Amygdala (tissue), 56 donors: ENCODE measurements at regions not wholly inside any gene's neighbourhood (a gene's known extent, or its start where the extent isn't known, plus 50 kb on each side); places are given as distances from the start of the nearest gene placed in this dataset.
A peak's percentile ranks its signal among the peaks of the same experiment; 100 is the strongest.
"Not testable (repeated sequence)": the region's sequence is repeated elsewhere in the genome, so short reads cannot be mapped to it uniquely, and the experiment has no call there.

Experiments
- DNase-seq, 56 donors: peaks; one replicate each; lab custom pipeline; 2025; lab: John Stamatoyannopoulos, UW

DNA sequence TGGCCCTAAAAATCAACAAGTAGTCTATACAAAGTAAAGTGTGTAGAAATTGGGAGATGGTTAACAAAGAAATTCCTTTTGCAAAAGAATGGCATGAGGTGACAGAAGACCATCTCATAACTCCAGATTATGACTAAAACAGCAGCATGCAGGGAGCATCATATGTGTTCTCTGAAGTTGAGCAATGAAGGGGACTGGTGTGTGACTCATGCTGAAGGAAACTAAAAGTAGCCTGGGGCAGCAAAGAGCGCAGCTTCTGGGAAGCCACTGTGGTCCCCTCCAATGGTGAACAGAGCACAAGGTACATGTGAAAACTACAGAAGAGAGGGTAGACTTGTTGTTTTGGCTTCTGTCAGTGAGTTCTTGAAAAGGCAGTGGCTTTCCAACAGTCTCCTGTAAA is 133.4 kb downstream of the MACC1 start:
- no peak for DNase-seq

DNA sequence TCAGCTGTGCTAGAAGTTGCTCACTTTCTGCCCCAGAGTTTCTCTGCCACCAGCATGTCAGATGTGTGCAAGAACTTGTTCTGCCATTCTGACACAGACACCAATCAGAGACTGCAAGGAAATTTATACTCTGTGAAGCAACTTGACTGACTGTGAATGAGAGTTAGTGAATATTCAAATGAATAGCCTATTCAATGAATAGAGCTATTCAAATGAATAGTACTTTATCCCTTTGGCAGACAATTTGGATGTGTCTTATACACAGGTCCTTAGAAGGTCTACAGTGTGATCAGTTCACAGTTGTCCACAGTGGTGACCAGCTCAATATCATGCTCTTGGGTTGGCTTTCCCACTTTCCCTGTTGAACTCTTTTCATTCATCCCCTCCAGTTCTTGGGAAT is 138.1 kb downstream of the MACC1 start:
- DNase-seq, result no peak

DNA sequence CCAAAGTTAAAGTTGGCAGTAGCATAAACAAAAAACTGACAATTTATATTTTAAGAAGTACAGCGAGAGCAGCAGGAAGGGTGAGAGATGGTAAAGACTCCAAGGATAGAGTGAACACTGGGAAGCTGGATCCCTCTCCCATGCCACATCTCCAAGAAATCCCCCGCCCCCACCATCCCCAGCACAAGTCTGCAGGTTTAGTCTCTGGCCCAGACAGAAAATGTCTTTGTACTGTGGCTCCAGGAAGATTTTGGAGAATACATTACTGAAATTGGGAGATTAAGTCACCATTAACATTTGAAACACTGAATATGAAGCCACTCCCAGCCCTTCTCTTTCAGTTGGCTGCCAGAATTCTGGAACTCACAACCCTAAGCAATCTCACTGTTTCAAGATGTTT is 140.3 kb downstream of the MACC1 start:
- DNase-seq, result no peak

DNA sequence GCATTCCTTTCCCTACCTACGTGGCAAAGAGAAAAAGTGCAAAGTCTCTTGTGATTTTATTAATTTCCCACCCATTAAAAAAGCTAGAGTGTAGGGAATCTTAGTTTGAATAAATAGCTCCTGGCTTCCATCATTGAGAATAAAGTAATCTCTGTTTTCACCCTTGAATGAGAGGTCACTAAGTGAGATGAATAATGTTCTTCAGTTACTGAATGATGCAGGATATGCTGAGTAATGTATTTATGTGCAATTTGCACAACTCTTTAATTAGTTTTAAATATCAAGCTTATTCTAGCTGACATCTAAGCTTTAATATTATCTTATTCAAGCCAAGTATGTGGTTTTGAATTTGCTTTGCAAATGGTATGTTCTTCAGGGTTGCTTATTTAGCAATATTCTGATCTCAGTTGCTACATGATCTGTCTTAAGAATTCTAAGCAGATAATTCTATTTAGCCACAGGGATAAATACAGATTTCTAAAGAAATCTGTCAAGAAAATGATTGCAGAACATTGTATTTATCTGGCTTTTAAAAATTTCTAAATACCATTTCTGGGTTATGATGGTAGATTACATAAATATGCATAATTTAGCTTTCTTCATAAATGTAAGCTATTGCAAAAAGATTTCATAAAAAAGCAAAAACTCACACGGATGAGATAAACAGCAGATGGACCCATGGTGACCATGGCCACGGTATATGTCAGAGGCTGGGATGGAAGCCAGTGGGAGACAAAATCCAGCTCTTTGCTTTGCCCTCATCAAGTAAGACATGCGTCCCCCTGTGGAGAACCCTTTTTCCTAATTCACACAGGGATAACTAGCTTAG is 141.0 kb downstream of the MACC1 start:
- DNase-seq, result no peak

DNA sequence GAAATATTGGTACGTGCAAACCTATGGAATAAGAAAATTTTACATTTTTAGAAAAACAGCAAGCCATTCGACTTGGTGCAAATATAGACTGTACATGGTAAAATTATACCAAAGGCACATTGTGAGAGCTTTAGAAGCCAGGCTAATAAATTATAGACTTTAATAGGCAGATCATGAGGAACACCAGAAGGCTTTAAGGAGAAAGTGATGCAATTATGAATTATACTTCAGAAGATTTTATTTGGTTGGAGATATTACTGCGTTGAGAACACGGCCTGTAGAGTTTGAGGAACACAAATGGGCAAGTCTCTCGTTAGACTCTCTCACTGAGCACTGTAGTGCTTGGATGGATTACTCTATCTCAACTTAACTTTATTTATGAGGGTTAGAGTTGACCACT is 141.7 kb downstream of the MACC1 start:
- DNase-seq, result no peak

DNA sequence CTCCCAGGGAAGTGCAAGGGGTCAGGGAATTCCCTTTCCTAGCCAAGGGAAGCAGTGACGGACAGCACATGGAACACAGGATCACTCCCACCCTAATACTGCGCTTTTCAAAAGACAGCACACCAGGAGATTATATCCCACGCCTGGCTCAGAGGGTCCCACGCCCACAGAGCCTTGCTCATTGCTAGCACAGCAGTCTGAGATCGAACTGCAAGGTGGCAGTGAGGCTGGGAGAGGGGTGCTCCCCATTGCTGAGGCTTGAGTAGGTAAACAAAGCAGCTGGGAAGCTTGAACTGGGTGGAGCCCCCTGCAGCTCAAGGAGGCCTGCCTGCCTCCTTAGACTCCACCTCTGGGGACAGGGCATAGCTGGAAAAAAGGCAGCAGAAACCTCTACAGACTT is 149.2 kb downstream of the MACC1 start:
- not testable (repeated sequence) for DNase-seq

DNA sequence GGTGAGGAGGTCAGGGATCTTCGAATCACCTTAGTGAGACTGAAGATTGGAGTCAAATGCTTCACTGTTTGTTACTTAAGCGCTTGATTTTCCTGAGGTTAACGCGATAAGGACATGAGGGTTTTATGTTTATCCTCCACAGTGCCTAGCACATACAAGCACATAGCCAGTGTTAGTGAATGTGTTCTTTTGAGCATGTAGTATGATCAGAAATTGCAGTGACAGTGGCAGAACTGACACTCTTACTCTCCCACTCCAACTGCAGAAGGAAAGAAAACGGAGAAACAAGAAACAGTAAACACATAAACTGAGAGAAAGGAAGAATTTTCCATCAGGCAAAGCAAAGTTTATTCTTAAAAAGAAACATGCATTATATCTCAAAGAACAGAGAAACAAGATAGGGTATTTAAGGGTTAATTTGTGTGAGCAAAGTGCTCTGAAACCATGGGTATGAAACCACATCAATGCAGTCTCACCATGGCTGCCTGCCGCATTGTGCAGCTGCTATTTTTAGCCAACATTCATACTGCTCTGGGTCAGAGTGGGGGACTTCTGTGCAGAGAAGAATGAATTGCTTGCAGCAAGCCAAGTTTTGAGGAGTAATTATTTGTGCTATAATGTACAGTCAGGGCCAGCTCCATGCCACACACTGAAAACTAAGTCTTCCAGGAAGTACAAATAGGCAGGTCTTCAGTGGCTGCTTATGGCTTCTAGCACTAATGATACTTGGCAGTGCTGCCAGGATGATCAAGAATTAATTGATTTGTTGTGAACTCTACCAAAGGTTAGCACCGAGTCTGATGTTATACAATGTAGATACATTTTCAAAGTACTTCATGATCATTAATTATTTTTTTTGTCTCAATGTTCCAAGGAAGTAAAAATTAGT is 152.0 kb downstream of the MACC1 start:
- peak in 2 of 56 donors; percentile 2 to 3 for DNase-seq

DNA sequence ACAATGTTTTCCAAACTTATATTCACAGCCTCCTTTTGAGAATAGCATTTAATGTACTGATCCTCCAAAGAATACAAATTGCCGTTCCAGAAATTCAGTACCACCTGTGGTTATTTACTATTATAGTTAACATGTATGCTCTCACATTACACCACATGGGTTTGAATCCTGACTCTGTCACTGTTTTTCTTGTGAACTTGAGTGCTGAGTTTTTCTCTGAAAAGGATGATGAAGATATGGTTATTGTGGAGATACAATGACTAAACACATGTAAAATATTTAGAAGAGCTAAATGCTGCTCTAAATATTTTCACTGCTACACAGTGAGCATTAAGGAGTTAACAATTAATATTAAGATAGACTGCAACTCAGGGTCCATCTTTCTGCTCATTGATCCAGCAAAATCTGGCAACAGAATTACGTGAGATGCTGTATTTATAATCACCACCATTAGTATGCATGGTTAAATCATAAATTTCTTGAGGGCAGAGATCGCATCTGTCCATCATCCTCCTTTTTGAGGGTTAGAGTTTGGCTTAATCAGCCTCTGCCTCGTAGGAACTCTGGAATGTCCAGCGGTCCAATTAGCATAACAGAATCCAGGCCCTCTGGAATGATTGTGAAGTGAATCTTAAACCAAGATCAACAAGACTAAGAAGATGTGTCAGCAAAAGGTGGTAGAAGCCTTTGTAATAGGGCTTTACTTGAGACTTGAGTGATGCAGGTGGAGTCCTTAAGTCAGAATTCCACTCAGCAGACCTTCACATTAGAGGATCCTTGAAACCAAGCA is 152.8 kb downstream of the MACC1 start:
- DNase-seq, result no peak

DNA sequence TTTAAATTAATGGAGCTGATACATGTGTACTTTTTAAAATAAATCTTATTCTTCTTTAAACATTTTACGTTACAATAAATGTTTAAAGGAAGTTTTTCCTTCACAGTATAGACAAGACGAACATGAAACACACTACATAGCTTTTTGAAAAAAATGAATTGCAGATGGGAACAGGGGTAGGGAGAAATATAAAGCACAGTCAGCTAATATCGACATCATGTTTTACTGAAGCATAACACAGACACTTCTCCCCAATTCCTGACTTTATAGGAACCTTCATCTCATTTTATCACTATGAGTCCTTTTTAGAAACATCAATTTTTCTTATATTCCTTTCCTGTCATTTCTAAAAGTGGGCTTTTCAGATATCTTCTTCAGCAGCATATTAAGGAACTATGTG is 153.5 kb downstream of the MACC1 start:
- DNase-seq, result no peak

DNA sequence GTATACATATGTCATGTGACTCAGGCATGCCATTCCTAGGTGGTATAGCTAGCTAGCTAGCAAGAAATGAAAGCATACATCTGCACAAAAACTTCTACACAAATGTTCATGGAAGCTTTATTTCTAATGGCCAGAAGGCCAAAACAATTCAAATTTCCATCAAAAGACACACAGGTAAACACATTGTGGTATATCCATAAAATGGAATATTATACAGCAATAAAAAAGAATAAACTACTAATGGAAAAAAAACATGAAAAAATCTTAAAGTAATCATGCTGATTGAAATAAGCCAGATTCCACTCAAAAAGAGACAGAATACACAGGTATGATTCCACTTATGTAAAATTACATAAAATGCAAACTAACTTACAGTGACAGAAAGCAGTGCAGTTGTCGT is 154.3 kb downstream of the MACC1 start:
- no peak for DNase-seq

DNA sequence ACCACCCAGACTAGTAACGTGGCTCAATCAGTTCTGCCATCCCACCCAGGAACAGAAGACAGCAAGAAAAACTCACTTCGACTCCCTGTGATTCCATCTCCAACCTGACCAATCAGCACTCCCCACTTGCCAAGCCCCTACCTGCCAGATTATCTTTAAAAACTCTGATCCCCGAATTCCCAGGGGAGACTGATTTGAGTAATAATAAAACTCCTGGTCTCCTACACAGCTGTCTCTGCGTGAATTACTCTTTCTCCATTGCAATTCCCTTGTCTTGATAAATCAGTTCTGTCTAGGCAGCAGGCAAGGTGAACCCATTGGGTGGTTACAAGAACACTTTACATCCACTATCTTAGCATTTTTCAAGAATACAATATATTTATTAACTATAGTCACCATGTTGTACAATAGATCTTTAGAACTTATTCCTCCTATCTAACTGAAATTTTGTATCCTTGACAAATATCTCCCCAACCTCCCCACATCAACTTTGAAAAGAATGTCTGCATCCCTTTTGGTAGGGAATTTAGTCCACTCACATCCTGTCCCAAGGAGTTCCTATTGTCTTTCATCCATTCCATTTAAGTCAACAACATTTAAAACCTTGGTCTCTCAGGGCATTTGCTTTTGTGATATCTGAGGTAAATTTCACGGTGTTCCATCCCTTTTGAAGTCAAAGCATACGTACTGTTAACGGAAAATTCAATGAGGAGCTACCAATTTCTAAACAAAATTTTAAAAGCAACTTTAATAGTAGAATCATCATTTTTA is 163.7 kb downstream of the MACC1 start:
- DNase-seq, result no peak

DNA sequence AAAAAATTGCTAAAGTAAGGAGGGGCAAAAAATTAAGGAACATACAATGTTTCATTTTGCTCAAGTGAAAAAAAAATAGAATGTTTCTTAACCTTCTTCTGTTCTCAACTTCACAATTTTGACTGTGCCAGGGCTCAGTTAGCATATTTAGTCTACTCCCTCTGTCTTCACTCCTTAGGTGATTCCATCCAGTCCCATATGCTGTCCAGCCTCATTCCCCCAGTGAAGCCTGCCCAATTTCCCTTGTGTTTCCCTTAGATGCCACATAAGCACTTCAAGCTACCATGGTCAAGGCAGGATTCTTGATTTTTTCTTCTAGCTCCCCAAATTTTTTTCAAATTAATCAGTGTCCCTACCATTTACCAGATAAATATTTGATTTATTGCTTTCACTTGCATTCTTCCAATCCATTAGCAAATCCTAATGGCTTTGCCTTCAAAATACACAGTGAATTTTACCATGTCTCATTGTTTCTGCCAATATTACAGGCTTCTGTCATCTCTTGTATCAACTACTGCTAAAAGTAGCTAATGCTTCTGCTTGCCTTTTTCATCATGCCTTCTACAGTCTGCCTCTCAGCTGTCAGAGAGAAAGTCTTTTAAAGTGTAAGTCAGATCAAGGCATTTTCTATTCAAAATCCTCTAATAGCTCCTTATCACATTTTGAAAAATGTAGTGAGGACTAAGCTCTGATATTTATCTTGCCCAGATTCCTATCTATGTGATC is 166.8 kb downstream of the MACC1 start:
- DNase-seq, result no peak

DNA sequence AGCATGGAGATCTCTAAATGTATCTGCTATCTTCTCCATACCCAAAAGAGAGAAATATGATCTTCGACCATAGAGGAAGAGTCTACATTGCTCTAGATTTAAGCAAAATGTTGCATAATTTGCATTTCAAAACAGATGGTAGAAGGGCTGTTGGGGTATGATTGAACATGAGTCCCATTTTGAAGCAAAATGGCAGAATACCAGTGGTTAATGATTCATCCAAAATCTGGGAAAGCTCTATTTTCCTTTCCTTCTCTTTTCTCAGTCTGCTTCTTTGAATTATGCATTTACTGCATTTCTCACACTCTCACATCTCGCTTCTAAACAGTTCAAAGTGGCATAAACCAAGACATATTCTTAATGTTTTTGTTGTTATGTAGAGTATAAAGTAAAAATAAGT is 178.5 kb downstream of the MACC1 start:
- DNase-seq, result no peak

DNA sequence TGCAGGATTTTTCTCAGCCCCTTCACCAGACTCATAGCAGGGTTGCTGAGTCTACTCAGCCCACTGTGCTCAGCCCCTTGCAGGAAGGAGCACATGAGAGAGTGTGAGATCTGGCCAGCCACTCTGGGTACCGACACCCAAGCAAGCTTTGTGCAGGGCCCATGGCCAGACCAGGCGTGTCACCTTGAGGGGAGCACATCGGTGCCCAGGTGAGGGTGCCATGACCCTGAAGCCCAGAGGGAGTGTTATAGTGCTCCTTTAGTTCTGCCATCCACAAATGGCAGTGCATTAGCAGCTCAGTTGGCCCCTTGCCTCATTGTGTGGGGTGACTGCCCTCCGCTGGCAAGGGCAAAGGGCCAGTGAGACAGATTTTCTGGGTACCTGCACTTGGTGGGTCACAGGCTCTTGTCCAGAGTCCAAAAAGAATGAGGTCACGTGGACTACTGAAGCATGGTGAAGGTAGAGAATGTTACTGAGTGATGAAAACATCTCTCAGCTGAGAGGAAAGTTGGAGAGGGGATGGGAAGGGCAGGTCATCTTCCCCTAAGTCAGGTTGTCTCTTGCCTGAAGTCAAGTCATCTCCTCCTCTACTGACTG is 181.8 kb downstream of the MACC1 start:
- DNase-seq, result no peak

DNA sequence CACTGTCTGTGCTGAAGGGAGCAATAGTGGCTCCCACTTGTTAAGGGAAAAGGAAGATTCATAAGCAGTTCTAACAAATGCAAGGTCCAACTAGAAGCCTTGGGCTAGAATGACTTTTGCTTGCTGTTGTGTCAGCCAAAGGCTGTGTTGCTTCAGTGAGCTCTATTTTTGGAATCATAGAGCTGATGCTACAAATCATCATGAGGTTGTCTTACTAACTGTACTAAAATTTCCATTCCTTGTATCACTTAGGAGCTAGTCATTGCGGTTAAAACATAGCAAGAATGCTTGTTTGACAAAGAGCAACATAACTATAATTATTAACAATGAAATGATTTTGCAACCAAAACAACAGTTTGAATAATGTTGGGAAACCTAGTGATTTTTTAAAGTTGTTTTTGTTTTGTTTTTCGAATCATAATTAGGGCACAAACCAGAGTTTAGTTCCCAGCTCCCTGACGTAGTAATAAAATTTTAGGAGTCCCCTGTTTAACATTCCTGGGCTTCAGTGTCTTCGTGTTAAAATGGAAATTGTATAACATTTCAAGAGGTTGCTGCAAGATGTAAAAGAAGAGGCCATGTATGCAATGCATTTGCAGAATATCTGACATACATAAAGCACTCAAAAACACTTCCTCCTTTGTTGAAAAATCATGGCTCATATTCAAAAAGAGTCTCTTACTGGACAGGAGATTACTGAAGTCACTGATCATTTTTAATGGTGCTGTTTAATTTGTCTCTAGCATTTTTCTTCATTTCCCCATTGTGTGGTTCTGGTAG is 183.4 kb downstream of the MACC1 start:
- no peak for DNase-seq

DNA sequence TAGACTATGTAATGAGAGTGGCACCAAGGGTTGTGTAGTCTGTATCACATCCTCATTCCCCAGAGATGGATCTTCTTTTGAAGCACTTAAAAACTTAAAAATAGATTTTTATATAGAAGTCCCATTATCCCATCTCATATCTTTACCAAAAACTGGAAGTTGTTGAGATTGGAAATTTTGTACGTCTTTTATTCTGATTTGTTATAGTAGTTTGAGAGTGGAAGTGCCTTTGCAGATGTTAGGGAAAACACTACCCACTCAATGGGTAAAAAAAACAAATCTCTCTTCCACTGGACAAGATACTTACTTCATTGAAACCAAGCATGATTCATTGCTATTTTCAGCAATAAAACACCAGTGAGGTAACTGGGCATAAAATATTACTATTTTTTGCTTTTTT is 184.4 kb downstream of the MACC1 start:
- DNase-seq, result no peak

DNA sequence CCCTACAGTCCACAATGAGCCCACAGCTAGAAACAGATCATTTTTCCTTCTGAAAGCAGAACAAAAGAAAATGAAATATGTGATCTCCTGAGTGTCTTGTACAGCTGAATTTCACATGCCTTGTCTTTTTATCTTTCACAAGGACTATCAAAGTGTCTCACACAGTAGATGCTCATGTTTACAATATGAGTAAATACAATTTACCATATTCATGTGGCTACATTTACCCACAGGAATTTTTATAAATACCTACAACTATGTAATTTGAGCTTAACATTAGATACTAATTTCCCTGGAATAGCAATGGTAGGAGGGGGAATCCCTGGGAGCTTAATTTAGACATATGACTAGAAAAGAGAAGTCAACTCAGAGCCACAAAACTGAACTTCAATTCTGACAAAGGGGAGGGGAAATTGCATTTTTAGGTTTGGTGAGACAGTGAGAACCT is 186.2 kb downstream of the MACC1 start:
- DNase-seq, result no peak

DNA sequence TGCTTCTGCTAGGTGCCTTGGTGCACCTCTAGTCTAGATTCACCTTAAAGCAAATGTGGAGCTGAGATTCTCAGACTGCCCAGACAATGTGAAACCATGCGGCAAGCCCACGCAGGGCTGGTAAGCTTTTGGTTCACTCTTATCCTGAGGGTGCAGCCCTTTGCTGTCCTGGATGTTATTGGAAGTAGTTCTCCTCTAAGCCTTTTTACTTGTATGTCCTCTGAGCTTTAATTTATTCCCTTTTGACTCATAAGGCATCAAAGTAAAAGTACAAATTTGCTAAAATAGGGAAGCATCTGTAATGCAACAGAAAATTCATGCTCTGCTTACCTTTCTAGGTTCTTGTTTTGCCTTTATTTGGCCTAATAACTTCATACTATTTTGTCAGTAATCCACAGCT is 186.8 kb downstream of the MACC1 start:
- no peak for DNase-seq
